ENCODE measurements at regions not wholly inside any gene's neighbourhood (a gene's known extent, or its start where the extent isn't known, plus 50 kb on each side); places are given as distances from the start of the nearest gene placed in this dataset.

DNA sequence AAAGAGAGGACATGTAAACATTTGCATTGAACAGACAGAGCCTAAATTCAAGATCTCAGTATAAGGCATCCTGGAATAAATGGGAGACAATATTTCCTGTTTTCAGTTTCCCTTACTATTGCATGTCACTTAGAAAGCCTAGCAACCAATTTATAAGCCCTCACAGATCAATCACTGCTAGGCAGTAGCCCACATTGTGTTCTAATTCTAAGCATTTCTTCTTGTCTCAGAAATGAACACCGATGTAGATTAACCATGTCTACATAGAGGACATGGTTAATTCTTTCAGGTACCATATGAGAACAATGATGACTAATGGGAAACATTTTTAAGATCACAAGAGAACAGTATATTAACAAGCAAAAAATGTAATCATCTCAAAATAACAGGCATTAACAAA lies 79.6 kb upstream of the HMHB1 start:
- no peak overlapping the region for H3K4me3 Mint-ChIP-seq (ENCODE audit: unreplicated experiment)
- peaks cover 4% of the 10 kb centered on the region for H3K9me3 Mint-ChIP-seq (ENCODE audit: low read depth)
- no peak for DNase-seq (ENCODE audit: low spot score)
- TF ChIP-seq CTCF (IDR thresholded peaks at IDR 0.05), result no peak
- H3K27ac Mint-ChIP-seq (ENCODE audit: unreplicated experiment), result no peak overlapping the region
- H3K27me3 Mint-ChIP-seq (ENCODE audit: low read depth), result no peaks in the 10 kb centered on the region
- no peaks in the 10 kb centered on the region for H3K36me3 Mint-ChIP-seq (ENCODE audit: low read depth)
- H3K4me1 Mint-ChIP-seq (ENCODE audit: low read depth), result peaks cover 15% of the 10 kb centered on the region

- Mint-ChIP-seq H3K27ac (ENCODE audit: unreplicated experiment) (no peak overlapping the region), H3K36me3 (ENCODE audit: low read depth) (peaks cover 3% of the 10 kb centered on the region), H3K4me1 (ENCODE audit: low read depth) (peaks cover 15% of the 10 kb centered on the region), H3K4me3 (ENCODE audit: unreplicated experiment) (no peak overlapping the region), H3K27me3 (ENCODE audit: low read depth) (no peaks in the 10 kb centered on the region), H3K9me3 (ENCODE audit: low read depth) (peaks cover 13% of the 10 kb centered on the region)
- no peak for TF ChIP-seq CTCF (IDR thresholded peaks at IDR 0.05)
- DNase-seq (ENCODE audit: low spot score), result no peak
Measured at GRCh38 chr5:143730112-143730801, 81.7 kb upstream of the HMHB1 start.

DNA sequence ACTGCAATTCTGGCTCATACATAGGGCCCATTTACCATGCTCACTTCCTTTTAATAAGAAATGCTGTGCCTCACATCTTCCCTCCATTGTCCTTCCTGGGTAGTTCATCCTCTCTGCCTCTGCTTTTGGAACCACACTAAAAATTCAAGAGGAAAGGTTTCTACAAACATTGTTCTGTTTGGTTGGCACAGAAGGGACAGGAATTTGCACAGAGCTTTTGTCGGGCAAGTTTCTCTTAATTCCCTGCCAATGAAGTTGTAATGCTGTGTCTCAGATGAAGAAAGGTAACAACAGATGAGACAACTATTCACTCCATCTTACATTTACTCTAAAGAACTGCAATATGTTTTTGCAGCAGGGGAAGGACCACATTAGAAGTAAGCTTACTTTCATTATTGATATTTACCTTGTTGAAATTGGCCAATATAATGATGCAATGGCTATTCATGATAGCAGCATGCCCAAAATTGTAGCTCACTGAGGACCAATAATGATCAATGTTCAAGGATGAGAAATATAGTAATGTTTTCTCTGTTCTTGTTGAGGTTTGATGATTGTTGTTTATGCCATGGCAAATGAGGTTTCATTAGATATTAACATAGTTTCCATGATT lies 82.5 kb upstream of the HMHB1 start:
- no peak overlapping the region for H3K27ac Mint-ChIP-seq (ENCODE audit: unreplicated experiment)
- H3K36me3 Mint-ChIP-seq (ENCODE audit: low read depth), result peaks cover 9% of the 10 kb centered on the region
- no peak for TF ChIP-seq CTCF (IDR thresholded peaks at IDR 0.05)
- H3K4me3 Mint-ChIP-seq (ENCODE audit: unreplicated experiment), result no peak overlapping the region
- H3K4me1 Mint-ChIP-seq (ENCODE audit: low read depth), result peaks cover 14% of the 10 kb centered on the region
- DNase-seq (ENCODE audit: low spot score), result no peak
- no peaks in the 10 kb centered on the region for H3K27me3 Mint-ChIP-seq (ENCODE audit: low read depth)
- peaks cover 20% of the 10 kb centered on the region for H3K9me3 Mint-ChIP-seq (ENCODE audit: low read depth)

DNA sequence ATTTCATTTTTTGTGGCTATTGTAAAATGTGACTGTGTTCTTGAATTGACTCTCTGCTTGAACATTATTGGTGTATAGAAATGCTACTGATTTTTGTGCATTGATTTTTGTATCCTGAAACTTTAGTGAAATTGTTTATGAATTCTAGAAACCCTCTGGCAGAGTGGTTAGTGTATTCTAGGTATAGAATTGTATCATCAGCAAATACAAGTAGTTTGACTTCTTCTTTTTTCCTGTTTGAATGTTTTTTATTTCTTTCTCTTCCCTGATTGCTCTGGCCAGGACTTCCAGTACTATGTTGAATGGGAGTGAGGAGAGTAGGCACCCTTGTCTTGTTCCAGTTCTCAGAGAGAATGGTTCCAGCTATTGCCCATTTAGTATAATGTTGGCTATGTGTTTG lies 88.8 kb upstream of the HMHB1 start:
- H3K36me3 Mint-ChIP-seq (ENCODE audit: low read depth), result peaks cover 14% of the 10 kb centered on the region
- no peaks in the 10 kb centered on the region for H3K27me3 Mint-ChIP-seq (ENCODE audit: low read depth)
- peaks cover 30% of the 10 kb centered on the region for H3K9me3 Mint-ChIP-seq (ENCODE audit: low read depth)
- H3K27ac Mint-ChIP-seq (ENCODE audit: unreplicated experiment), result no peak overlapping the region
- H3K4me3 Mint-ChIP-seq (ENCODE audit: unreplicated experiment), result no peak overlapping the region
- no peak for DNase-seq (ENCODE audit: low spot score)
- TF ChIP-seq CTCF (IDR thresholded peaks at IDR 0.05), result no peak
- H3K4me1 Mint-ChIP-seq (ENCODE audit: low read depth), result peaks cover under 1% of the 10 kb centered on the region

DNA sequence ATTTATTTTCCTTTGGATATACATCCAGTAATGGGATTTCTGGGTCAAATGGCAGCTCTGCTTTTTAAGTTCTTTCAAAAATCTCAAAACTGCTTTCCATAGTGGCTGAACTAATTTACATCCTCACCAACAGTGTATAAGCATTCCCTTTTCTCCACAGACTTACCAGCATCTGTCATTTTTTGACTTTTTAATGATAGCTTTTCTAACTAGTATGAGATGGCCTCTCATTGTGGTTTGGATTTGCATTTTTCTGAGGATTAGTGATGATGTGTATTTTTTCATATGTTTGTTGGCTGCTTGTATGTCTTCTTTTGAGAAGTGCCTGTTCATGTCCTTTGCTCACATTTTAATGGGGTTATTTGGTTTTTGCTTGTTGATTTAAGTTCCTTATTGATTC lies 90.0 kb upstream of the HMHB1 start:
- DNase-seq (ENCODE audit: low spot score), result no peak
- Mint-ChIP-seq H3K9me3 (ENCODE audit: low read depth) (peaks cover 30% of the 10 kb centered on the region), H3K4me3 (ENCODE audit: unreplicated experiment) (no peak overlapping the region), H3K27ac (ENCODE audit: unreplicated experiment) (no peak overlapping the region), H3K36me3 (ENCODE audit: low read depth) (peaks cover 14% of the 10 kb centered on the region), H3K27me3 (ENCODE audit: low read depth) (no peaks in the 10 kb centered on the region), H3K4me1 (ENCODE audit: low read depth) (peaks cover 12% of the 10 kb centered on the region)
- TF ChIP-seq CTCF (IDR thresholded peaks at IDR 0.05), result no peak

Measured in chondrocyte (in vitro differentiated cells).